Ascending aorta (tissue), 2 donors: ENCODE measurements at regions not wholly inside any gene's neighbourhood (a gene's known extent, or its start where the extent isn't known, plus 50 kb on each side); places are given as distances from the start of the nearest gene placed in this dataset.
"Not testable (repeated sequence)": the region's sequence is repeated elsewhere in the genome, so short reads cannot be mapped to it uniquely, and the experiment has no call there.

Source experiments
- DNase-seq, 2 donors: peaks; one replicate each; pipeline ENCODE4 v3.0.0-alpha.2; 2019; ENCODE audit warnings: low spot score in 2 of 2
- H3K27ac ChIP-seq, 2 donors: fragments of 200-600 bp; sonication (generic); one replicate each; pipeline ENCODE4 v1.5.1; 2016 to 2017; ENCODE audit warnings: mild to moderate bottlenecking in 1 of 2
- H3K27me3 ChIP-seq: fragments of 200-600 bp; sonication (generic); one replicate; pipeline ENCODE4 v1.5.1; 2017
- H3K36me3 ChIP-seq, 2 donors: fragments of 200-600 bp; sonication (generic); one replicate each; pipeline ENCODE4 v1.5.1; 2016
- H3K4me1 ChIP-seq, 2 donors: fragments of 200-600 bp; sonication (generic); one replicate each; pipeline ENCODE4 v1.5.1; 2016 to 2017; ENCODE audit warnings: mild to moderate bottlenecking in 1 of 2
- H3K4me3 ChIP-seq, 2 donors: fragments of 200-600 bp; sonication (generic); one replicate each; pipeline ENCODE4 v1.5.1; 2016 to 2017; ENCODE audit warnings: mild to moderate bottlenecking in 1 of 2
- H3K9me3 ChIP-seq, 2 donors: fragments of 200-600 bp; sonication (generic); one replicate each; pipeline ENCODE4 v1.5.1; 2016
- CTCF ChIP-seq, 3 experiments: fragments of 200-600 bp in 2 of 3; fragments of 450-650 bp in 1 of 3; sonication (generic) in 2 of 3; IDR thresholded peaks; one replicate each; pipeline ENCODE4 v1.5.1; 2016 to 2019; ENCODE audit warnings: antibody characterized with exemption in 3 of 3, mild to moderate bottlenecking in 1 of 3, moderate library complexity in 1 of 3
- intact Hi-C: fragments of 100-400 bp; cut with DNase I; formaldehyde crosslinking; loops from one replicate; pipeline ENCODE4 v1.15.1; 2023

- Histone ChIP-seq H3K36me3 (no peaks in the 10 kb centered on the region), H3K27me3 (no peaks in the 10 kb centered on the region), H3K4me1 (peaks cover 0 to 9% of the 10 kb centered on the region in 2 donors), H3K4me3 (no peak overlapping the region), H3K9me3 (no peaks in the 10 kb centered on the region), H3K27ac (no peak overlapping the region)
- no peak for DNase-seq
- intact Hi-C loops: no loop called here
- no peak for TF ChIP-seq CTCF (IDR thresholded peaks at IDR 0.05)
Observed at GRCh38 chr1:229864686-229865230, 202.3 kb upstream of the GALNT2 start.

GRCh38 chr1:229865321-229865720 is 201.7 kb upstream of the GALNT2 start:
- H3K4me1 ChIP-seq, H3K9me3 ChIP-seq, intact Hi-C loops, H3K36me3 ChIP-seq, DNase-seq, H3K4me3 ChIP-seq, H3K27ac ChIP-seq, H3K27me3 ChIP-seq: not testable (repeated sequence)

GRCh38 chr1:229867726-229868125 is 199.3 kb upstream of the GALNT2 start:
- Histone ChIP-seq H3K27me3 (no peaks in the 10 kb centered on the region), H3K36me3 (no peaks in the 10 kb centered on the region), H3K4me1 (peaks cover 0 to 9% of the 10 kb centered on the region in 2 donors), H3K9me3 (no peaks in the 10 kb centered on the region), H3K27ac (no peak overlapping the region), H3K4me3 (no peak overlapping the region)
- DNase-seq: no peak
- no peak for TF ChIP-seq CTCF (IDR thresholded peaks at IDR 0.05)
- intact Hi-C loops: no loop called here

GRCh38 chr1:229869240-229869639 is 197.8 kb upstream of the GALNT2 start:
- Histone ChIP-seq H3K36me3 (no peaks in the 10 kb centered on the region), H3K4me1 (peaks cover 0 to 2% of the 10 kb centered on the region in 2 donors), H3K9me3 (no peaks in the 10 kb centered on the region), H3K4me3 (no peak overlapping the region), H3K27ac (no peak overlapping the region), H3K27me3 (no peaks in the 10 kb centered on the region)
- DNase-seq: no peak
- TF ChIP-seq CTCF (IDR thresholded peaks at IDR 0.05): no peak
- intact Hi-C loops: no loop called here

GRCh38 chr1:229869687-229870086 is 197.4 kb upstream of the GALNT2 start:
- Histone ChIP-seq H3K4me1 (no peaks in the 10 kb centered on the region), H3K36me3 (no peaks in the 10 kb centered on the region), H3K9me3 (no peaks in the 10 kb centered on the region), H3K27me3 (no peaks in the 10 kb centered on the region), H3K4me3 (no peak overlapping the region), H3K27ac (no peak overlapping the region)
- no peak for TF ChIP-seq CTCF (IDR thresholded peaks at IDR 0.05)
- intact Hi-C loops: no loop called here
- no peak for DNase-seq

GRCh38 chr1:229870381-229870780 is 196.7 kb upstream of the GALNT2 start:
- no peaks in the 10 kb centered on the region for H3K36me3 ChIP-seq
- DNase-seq: no peak
- no peaks in the 10 kb centered on the region for H3K27me3 ChIP-seq
- TF ChIP-seq CTCF (IDR thresholded peaks at IDR 0.05): no peak
- H3K4me3 ChIP-seq: no peak overlapping the region
- no peaks in the 10 kb centered on the region for H3K9me3 ChIP-seq
- no peaks in the 10 kb centered on the region for H3K4me1 ChIP-seq
- intact Hi-C loops: no loop called here
- no peak overlapping the region for H3K27ac ChIP-seq
